NCI-H2029 (cell line): ENCODE measurements at regions not wholly inside any gene's neighbourhood (a gene's known extent, or its start where the extent isn't known, plus 50 kb on each side); places are given as distances from the start of the nearest gene placed in this dataset.

ENCODE experiments used
- DNase-seq: peaks from one replicate; lab custom pipeline; 2025; lab: John Stamatoyannopoulos, UW

GRCh38 chr13:111456452-111457230 lies 136.2 kb downstream of the TEX29 start:
- no peak for DNase-seq

- DNase-seq: no peak
Measured at GRCh38 chr13:111458001-111458531, 137.6 kb downstream of the TEX29 start.

- no peak for DNase-seq
Measured at GRCh38 chr13:111458739-111459138, 138.3 kb downstream of the TEX29 start.

- DNase-seq: no peak
Measured at GRCh38 chr13:111459803-111460547, 139.5 kb downstream of the TEX29 start.

GRCh38 chr13:111460548-111461444 lies 140.4 kb downstream of the TEX29 start:
- peak; percentile 75 for DNase-seq

GRCh38 chr13:111461445-111462149 lies 141.2 kb downstream of the TEX29 start:
- DNase-seq: no peak

GRCh38 chr13:111462221-111462764 lies 141.9 kb downstream of the TEX29 start:
- DNase-seq: no peak

GRCh38 chr13:111462944-111463343 lies 142.5 kb downstream of the TEX29 start:
- no peak for DNase-seq

GRCh38 chr13:111467111-111467890 lies 146.9 kb downstream of the TEX29 start:
- no peak for DNase-seq

GRCh38 chr13:111468037-111468959 lies 147.9 kb downstream of the TEX29 start:
- DNase-seq: no peak

GRCh38 chr13:111469450-111469849 lies 149.0 kb downstream of the TEX29 start:
- DNase-seq: no peak

GRCh38 chr13:111469916-111470506 lies 149.6 kb downstream of the TEX29 start:
- no peak for DNase-seq

GRCh38 chr13:111470933-111471332 lies 150.5 kb downstream of the TEX29 start:
- DNase-seq: no peak

GRCh38 chr13:111472083-111472482 lies 151.6 kb downstream of the TEX29 start:
- DNase-seq: no peak

GRCh38 chr13:111472559-111473460 lies 152.4 kb downstream of the TEX29 start:
- DNase-seq: no peak

GRCh38 chr13:111474136-111475002 lies 153.9 kb downstream of the TEX29 start:
- DNase-seq: peak; percentile 63

GRCh38 chr13:111475488-111475887 lies 155.0 kb downstream of the TEX29 start:
- DNase-seq: no peak
